ENCODE measurements at regions not wholly inside any gene's neighbourhood (a gene's known extent, or its start where the extent isn't known, plus 50 kb on each side); places are given as distances from the start of the nearest gene placed in this dataset.

DNA sequence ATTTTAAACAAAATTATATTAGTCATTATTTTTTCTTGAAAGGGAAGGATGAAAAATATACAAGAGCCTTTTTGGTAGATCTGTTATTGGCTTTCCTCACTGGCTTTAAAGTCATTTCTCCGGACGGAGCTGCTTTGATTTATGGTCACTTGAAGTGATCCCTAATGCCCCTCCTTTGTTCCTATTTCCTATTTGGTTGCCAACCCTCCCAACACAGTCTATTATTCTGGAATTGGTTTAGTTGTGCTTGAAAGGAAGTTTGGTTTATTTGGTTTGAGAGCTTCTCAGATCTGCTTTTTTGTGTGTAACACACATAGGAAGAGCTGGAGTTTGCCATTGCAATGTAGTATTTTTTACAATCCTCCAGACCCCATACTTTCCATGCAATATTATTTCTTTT is 347.9 kb downstream of the RFPL4B start:
- intact Hi-C loops (cut with micrococcal nuclease; ENCODE audit: unreplicated experiment) (no loop called here), in situ Hi-C loops (cut with HindIII; ENCODE audit: low pct_unique_long_range_greater_than_20kb, low sequenced_read_pairs) (no loop called here)
- BruUV-seq (replicated peaks) = no TSS peak
- ChIA-PET POLR2A (interaction anchor here (0.6 kb wide), 1 partner anchor 40 kb away, joined by 7 read pairs; no protein-coding TSS in a partner anchor), CTCF (no interaction called here)
- no peak for ATAC-seq
- Histone ChIP-seq H3K27me3 (ENCODE audit: control insufficient read depth, insufficient read depth, low read length) (no peaks in the 10 kb centered on the region), H3K4me1 (ENCODE audit: control insufficient read depth, insufficient read depth, low read length) (peaks cover 27% of the 10 kb centered on the region), H3K9me3 (ENCODE audit: control insufficient read depth, insufficient read depth, low read depth, low read length) (peaks cover 10% of the 10 kb centered on the region; the same call in 1 of the 2 replicates), H3K4me3 (ENCODE audit: low read depth in 2 of 2, low read length in 2 of 2) (no peak overlapping the region), H3K27ac (ENCODE audit: low read length) (peak overlapping the region; percentile 3; the same call in 1 of the 2 replicates), H3K36me3 (ENCODE audit: control insufficient read depth, insufficient read depth, low read length) (no peaks in the 10 kb centered on the region)
- TF ChIP-seq SIN3A (IDR thresholded peaks at IDR 0.05; ENCODE audit: borderline replicate concordance, insufficient read depth, low read depth, low read length) = no peak
- TF ChIP-seq, protein P1, sequence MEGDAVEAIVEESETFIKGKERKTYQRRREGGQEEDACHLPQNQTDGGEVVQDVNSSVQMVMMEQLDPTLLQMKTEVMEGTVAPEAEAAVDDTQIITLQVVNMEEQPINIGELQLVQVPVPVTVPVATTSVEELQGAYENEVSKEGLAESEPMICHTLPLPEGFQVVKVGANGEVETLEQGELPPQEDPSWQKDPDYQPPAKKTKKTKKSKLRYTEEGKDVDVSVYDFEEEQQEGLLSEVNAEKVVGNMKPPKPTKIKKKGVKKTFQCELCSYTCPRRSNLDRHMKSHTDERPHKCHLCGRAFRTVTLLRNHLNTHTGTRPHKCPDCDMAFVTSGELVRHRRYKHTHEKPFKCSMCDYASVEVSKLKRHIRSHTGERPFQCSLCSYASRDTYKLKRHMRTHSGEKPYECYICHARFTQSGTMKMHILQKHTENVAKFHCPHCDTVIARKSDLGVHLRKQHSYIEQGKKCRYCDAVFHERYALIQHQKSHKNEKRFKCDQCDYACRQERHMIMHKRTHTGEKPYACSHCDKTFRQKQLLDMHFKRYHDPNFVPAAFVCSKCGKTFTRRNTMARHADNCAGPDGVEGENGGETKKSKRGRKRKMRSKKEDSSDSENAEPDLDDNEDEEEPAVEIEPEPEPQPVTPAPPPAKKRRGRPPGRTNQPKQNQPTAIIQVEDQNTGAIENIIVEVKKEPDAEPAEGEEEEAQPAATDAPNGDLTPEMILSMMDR (IDR thresholded peaks at IDR 0.05) = no peak
- no peak for TF ChIP-seq TCF7L2 (IDR thresholded peaks at IDR 0.05; ENCODE audit: low read depth, low read length)
- no peak for DNase-seq (ENCODE audit: low read depth, low spot score)

DNA sequence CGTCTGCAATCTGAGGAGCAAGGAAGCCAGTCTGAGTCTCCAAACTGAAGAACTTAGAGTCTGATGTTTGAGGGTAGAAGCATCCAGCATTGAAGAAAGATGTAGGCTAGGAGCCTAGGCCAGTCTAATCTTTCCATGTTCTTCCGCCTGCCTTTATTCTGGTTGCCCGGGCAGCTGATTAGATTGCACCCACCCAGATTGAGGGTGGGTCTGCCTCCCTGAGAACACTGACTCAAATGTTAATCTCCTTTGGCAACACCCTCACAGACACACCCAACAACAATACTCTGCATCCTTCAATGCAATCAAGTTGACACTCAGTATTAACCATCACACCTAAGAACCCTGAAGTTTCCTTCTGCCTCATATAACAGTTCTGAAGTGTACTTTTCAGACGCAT is 350.1 kb downstream of the RFPL4B start:
- no peak overlapping the region for H3K27ac ChIP-seq (ENCODE audit: low read length)
- TF ChIP-seq, protein P2, sequence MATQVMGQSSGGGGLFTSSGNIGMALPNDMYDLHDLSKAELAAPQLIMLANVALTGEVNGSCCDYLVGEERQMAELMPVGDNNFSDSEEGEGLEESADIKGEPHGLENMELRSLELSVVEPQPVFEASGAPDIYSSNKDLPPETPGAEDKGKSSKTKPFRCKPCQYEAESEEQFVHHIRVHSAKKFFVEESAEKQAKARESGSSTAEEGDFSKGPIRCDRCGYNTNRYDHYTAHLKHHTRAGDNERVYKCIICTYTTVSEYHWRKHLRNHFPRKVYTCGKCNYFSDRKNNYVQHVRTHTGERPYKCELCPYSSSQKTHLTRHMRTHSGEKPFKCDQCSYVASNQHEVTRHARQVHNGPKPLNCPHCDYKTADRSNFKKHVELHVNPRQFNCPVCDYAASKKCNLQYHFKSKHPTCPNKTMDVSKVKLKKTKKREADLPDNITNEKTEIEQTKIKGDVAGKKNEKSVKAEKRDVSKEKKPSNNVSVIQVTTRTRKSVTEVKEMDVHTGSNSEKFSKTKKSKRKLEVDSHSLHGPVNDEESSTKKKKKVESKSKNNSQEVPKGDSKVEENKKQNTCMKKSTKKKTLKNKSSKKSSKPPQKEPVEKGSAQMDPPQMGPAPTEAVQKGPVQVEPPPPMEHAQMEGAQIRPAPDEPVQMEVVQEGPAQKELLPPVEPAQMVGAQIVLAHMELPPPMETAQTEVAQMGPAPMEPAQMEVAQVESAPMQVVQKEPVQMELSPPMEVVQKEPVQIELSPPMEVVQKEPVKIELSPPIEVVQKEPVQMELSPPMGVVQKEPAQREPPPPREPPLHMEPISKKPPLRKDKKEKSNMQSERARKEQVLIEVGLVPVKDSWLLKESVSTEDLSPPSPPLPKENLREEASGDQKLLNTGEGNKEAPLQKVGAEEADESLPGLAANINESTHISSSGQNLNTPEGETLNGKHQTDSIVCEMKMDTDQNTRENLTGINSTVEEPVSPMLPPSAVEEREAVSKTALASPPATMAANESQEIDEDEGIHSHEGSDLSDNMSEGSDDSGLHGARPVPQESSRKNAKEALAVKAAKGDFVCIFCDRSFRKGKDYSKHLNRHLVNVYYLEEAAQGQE (IDR thresholded peaks at IDR 0.05; ENCODE audit: insufficient read depth in 1 of 2, low read depth in 2 of 2, low read length in 1 of 2) = no peak
- no peak for TF ChIP-seq POLR2AphosphoS5 (IDR thresholded peaks at IDR 0.05; ENCODE audit: low read depth, low read length)
- no peak for TF ChIP-seq SIN3A (IDR thresholded peaks at IDR 0.05; ENCODE audit: borderline replicate concordance, insufficient read depth, low read depth, low read length)
- TF ChIP-seq TCF7L2 (IDR thresholded peaks at IDR 0.05; ENCODE audit: low read depth, low read length) = no peak
- TF ChIP-seq, protein P1 (IDR thresholded peaks at IDR 0.05) = no peak
- H3K36me3 ChIP-seq (ENCODE audit: control insufficient read depth, insufficient read depth, low read length) = no peaks in the 10 kb centered on the region
- H3K9me3 ChIP-seq (ENCODE audit: control insufficient read depth, insufficient read depth, low read depth, low read length) = peaks cover 10% of the 10 kb centered on the region; the same call in 1 of the 2 replicates
- H3K27me3 ChIP-seq (ENCODE audit: control insufficient read depth, insufficient read depth, low read length) = no peaks in the 10 kb centered on the region
- no TSS peak for BruUV-seq (replicated peaks)
- ATAC-seq = no peak
- no peak overlapping the region for H3K4me3 ChIP-seq (ENCODE audit: low read depth in 2 of 2, low read length in 2 of 2)
- intact Hi-C loops (cut with micrococcal nuclease; ENCODE audit: unreplicated experiment) = no loop called here
- H3K4me1 ChIP-seq (ENCODE audit: control insufficient read depth, insufficient read depth, low read length) = peaks cover 5% of the 10 kb centered on the region; the same call in 1 of the 2 replicates
- ChIA-PET CTCF (interaction anchor here (0.5 kb wide), 1 partner anchor 15 kb away, joined by 10 read pairs; no protein-coding TSS in a partner anchor), POLR2A (no interaction called here)
- in situ Hi-C loops (cut with HindIII; ENCODE audit: low pct_unique_long_range_greater_than_20kb, low sequenced_read_pairs) = no loop called here
- DNase-seq (ENCODE audit: low read depth, low spot score) = no peak
